HepG2 (cell line): ENCODE measurements at regions not wholly inside any gene's neighbourhood (a gene's known extent, or its start where the extent isn't known, plus 50 kb on each side); places are given as distances from the start of the nearest gene placed in this dataset.

ENCODE experiments used
- ATAC-seq: fragments of 200-7000 bp; cut with Tn5 transposase; 3 replicates; pipeline ENCODE4 v1.9.1; 2020; ENCODE audit warnings: mild to moderate bottlenecking, moderate library complexity
- BruUV-seq: library from RNA; stranded (reverse); fragments of 400-500 nt; replicated peaks from 2 replicates; lab custom pipeline; 2021; lab: Mats Ljungman, UMichigan
- CTCF ChIA-PET: fragments of 300-600 bp; formaldehyde crosslinking; extraction: SDS; loops from one replicate; lab custom pipeline; 2021; ENCODE audit warnings: low total read pairs, inconsistent platforms, low intra/inter-chr PET ratio; lab: Yijun Ruan, JAX
- POLR2A ChIA-PET: fragments of 350-600 bp; sonication (Branson Sonifier 250); formaldehyde crosslinking; loops from one replicate; lab custom pipeline; 2020; ENCODE audit warnings: antibody characterized with exemption, inconsistent platforms; lab: Yijun Ruan, JAX
- DNase-seq: peaks from one replicate; pipeline ENCODE4 v3.0.0-alpha.2; 2015; ENCODE audit warnings: low spot score
- FAIRE-seq: peaks from 3 replicates; lab custom pipeline; 2011; peaks lifted over from hg19 to GRCh38; lab: Jason Lieb, UNC
- H2AFZ ChIP-seq: one replicate; pipeline ENCODE4 v1.6.1; 2011; ENCODE audit warnings: low read length, inconsistent platforms
- H3K27ac ChIP-seq: fragments of 300-600 bp; 3 replicates; pipeline ENCODE4 v1.8.0; 2011; ENCODE audit warnings: mixed run types, mild to moderate bottlenecking, mixed read lengths, low read length, inconsistent platforms; ENCODE audit not compliant: insufficient read depth; ENCODE audit errors: extremely low read length
- H3K27me3 ChIP-seq, 2 experiments: fragments of 200-600 bp in 1 of 2; 2 replicates in 1 of 2; 3 replicates in 1 of 2; pipeline versions ENCODE4 v1.6.0 to v1.8.0; 2011; ENCODE audit warnings: low read length in 2 of 2, mild to moderate bottlenecking in 2 of 2, moderate library complexity in 2 of 2, inconsistent platforms in 1 of 2; ENCODE audit not compliant: insufficient read depth in 2 of 2, control insufficient read depth in 1 of 2
- H3K36me3 ChIP-seq, 2 experiments: fragments of 200-600 bp in 1 of 2; replicated peaks in 1 of 2; 2 replicates in 1 of 2; 3 replicates in 1 of 2; pipeline versions ENCODE4 v1.5.1 to v1.8.0; 2011; ENCODE audit warnings: low read length in 2 of 2, inconsistent platforms in 1 of 2; ENCODE audit not compliant: insufficient read depth in 2 of 2, control insufficient read depth in 1 of 2
- H3K4me1 ChIP-seq: 2 replicates; pipeline ENCODE4 v1.5.1; 2012; ENCODE audit warnings: low read length, inconsistent platforms; ENCODE audit not compliant: insufficient read depth
- H3K4me2 ChIP-seq: 2 replicates; pipeline ENCODE4 v1.6.0; 2011; ENCODE audit warnings: low read depth, low read length, inconsistent platforms
- H3K4me3 ChIP-seq, 3 experiments: fragments of 200-600 bp in 1 of 3; sonication (generic), shearing (Covaris generic) in 1 of 3; replicated peaks in 1 of 3; 2 replicates each; pipeline ENCODE4 v1.5.1; 2011 to 2016; ENCODE audit warnings: low read length in 3 of 3, inconsistent platforms in 2 of 3, low read depth in 2 of 3, mild to moderate bottlenecking in 2 of 3, control low read depth in 1 of 3, mixed read lengths in 1 of 3; ENCODE audit not compliant: insufficient read depth in 1 of 3
- H3K79me2 ChIP-seq: one replicate; pipeline ENCODE4 v1.6.1; 2011; ENCODE audit warnings: low read length, inconsistent platforms; ENCODE audit not compliant: insufficient read depth
- H3K9ac ChIP-seq: 2 replicates; pipeline ENCODE4 v1.6.0; 2011; ENCODE audit warnings: mild to moderate bottlenecking, low read depth, low read length, inconsistent platforms; ENCODE audit not compliant: insufficient read depth
- H3K9me3 ChIP-seq: 2 replicates; pipeline ENCODE4 v1.5.1; 2012; ENCODE audit warnings: mild to moderate bottlenecking, low read length
- H4K20me1 ChIP-seq: 2 replicates; pipeline ENCODE4 v1.6.0; 2011; ENCODE audit warnings: inconsistent platforms, mild to moderate bottlenecking, low read length, moderate library complexity; ENCODE audit not compliant: insufficient read depth
- HNRNPLL ChIP-seq: fragments of 200-400 bp; formaldehyde crosslinking; IDR thresholded peaks from 2 replicates; pipeline ENCODE4 v1.6.1; 2017; ENCODE audit warnings: mild to moderate bottlenecking, low read depth, low read length; ENCODE audit not compliant: poor library complexity, severe bottlenecking
- JARID2 ChIP-seq: sonication (generic); formaldehyde crosslinking; IDR thresholded peaks from 2 replicates; pipeline ENCODE4 v1.8.1; 2023; ENCODE audit warnings: missing genetic modification reagents, inconsistent platforms; ENCODE audit not compliant: insufficient replicate concordance
- KDM4B ChIP-seq: sonication (generic); formaldehyde crosslinking; IDR thresholded peaks from 2 replicates; pipeline ENCODE4 v1.4.0; 2020; ENCODE audit warnings: missing genetic modification reagents
- SOX5 ChIP-seq: IDR thresholded peaks from 2 replicates; pipeline ENCODE4 v1.6.1; 2016; ENCODE audit warnings: borderline replicate concordance
- TFDP1 ChIP-seq: IDR thresholded peaks from 2 replicates; pipeline ENCODE4 v1.6.1; 2016; ENCODE audit warnings: missing compliant biosample characterization, missing genetic modification reagents, borderline replicate concordance
- ZNF121 ChIP-seq: sonication (generic); formaldehyde crosslinking; IDR thresholded peaks from 2 replicates; pipeline ENCODE4 v1.5.0; 2020; ENCODE audit warnings: mild to moderate bottlenecking, missing genetic modification reagents
- ZNF24 ChIP-seq: fragments of 450-650 bp; IDR thresholded peaks from 2 replicates; pipeline ENCODE4 v1.6.1; 2017; ENCODE audit warnings: antibody characterized with exemption, mild to moderate bottlenecking
- ZNF704 ChIP-seq: sonication (generic); formaldehyde crosslinking; IDR thresholded peaks from 2 replicates; pipeline ENCODE4 v1.8.1; 2023; ENCODE audit warnings: mild to moderate bottlenecking, inconsistent platforms, moderate library complexity, missing genetic modification reagents, borderline replicate concordance
- WGBS: methylation state at CpG from one replicate; pipeline ENCODE4 v1.1.6; 2017; ENCODE audit warnings: low lambda C conversion rate; 5-methylcytosine and 5-hydroxymethylcytosine counted together
- in situ Hi-C: cut with HindIII; loops from 2 replicates; pipeline ENCODE4 v1.10.0; 2017; ENCODE audit warnings: low pct_unique_long_range_greater_than_20kb; ENCODE audit not compliant: extremely low pct_ligation_motif_present
- intact Hi-C: fragments of 100-400 bp; cut with micrococcal nuclease; formaldehyde crosslinking; loops from one replicate; pipeline ENCODE4 v1.10.0; 2022; ENCODE audit not compliant: unreplicated experiment

GRCh38 chr10:44468525-44468924 is 83.6 kb upstream of the CXCL12 start:
- in situ Hi-C loops (no loop called here), intact Hi-C loops (no loop called here)
- Histone ChIP-seq H3K36me3 (no peaks in the 10 kb centered on the region), H3K4me2 (no peak overlapping the region), H4K20me1 (no peaks in the 10 kb centered on the region), H3K27ac (no peak overlapping the region), H3K27me3 (no peaks in the 10 kb centered on the region; a peak in 1 of 5 replicates), H3K9me3 (no peaks in the 10 kb centered on the region), H3K79me2 (no peaks in the 10 kb centered on the region), H2AFZ (no peak overlapping the region), H3K9ac (no peak overlapping the region), H3K4me1 (no peaks in the 10 kb centered on the region), H3K4me3 (no peak overlapping the region)
- TF ChIP-seq SOX5 (CRISPR knock-in tag) (no peak), JARID2 (no peak), TFDP1 (CRISPR knock-in tag) (no peak), ZNF704 (CRISPR knock-in tag) (no peak), ZNF121 (no peak), KDM4B (no peak), ZNF24 (no peak), HNRNPLL (no peak)
- BruUV-seq: no TSS peak
- ChIA-PET POLR2A (no interaction called here), CTCF (no interaction called here)
- 36% methylated on average over 6 of the region's 11 CpGs for WGBS
- ATAC-seq (no peak), FAIRE-seq (no peak), DNase-seq (no peak)
